ENCODE measurements at regions not wholly inside any gene's neighbourhood (a gene's known extent, or its start where the extent isn't known, plus 50 kb on each side); places are given as distances from the start of the nearest gene placed in this dataset.

- TF ChIP-seq, protein P1, sequence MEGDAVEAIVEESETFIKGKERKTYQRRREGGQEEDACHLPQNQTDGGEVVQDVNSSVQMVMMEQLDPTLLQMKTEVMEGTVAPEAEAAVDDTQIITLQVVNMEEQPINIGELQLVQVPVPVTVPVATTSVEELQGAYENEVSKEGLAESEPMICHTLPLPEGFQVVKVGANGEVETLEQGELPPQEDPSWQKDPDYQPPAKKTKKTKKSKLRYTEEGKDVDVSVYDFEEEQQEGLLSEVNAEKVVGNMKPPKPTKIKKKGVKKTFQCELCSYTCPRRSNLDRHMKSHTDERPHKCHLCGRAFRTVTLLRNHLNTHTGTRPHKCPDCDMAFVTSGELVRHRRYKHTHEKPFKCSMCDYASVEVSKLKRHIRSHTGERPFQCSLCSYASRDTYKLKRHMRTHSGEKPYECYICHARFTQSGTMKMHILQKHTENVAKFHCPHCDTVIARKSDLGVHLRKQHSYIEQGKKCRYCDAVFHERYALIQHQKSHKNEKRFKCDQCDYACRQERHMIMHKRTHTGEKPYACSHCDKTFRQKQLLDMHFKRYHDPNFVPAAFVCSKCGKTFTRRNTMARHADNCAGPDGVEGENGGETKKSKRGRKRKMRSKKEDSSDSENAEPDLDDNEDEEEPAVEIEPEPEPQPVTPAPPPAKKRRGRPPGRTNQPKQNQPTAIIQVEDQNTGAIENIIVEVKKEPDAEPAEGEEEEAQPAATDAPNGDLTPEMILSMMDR (IDR thresholded peaks at IDR 0.05; ENCODE audit: low read depth, low read length, missing control alignments): no peak
- in situ Hi-C loops (cut with HindIII; ENCODE audit: low pct_ligation_motif_present, low sequenced_read_pairs): no loop called here
- Histone ChIP-seq H3K36me3 (replicated peaks) (no peaks in the 10 kb centered on the region), H3K27ac (no peak overlapping the region), H3K4me3 (ENCODE audit: low read depth, low read length) (no peak overlapping the region), H3K27me3 (replicated peaks) (no peaks in the 10 kb centered on the region)
- DNase-seq: no peak
Observed at GRCh38 chr5:4990462-4990861, 149.7 kb upstream of the ADAMTS16 start.

DNA sequence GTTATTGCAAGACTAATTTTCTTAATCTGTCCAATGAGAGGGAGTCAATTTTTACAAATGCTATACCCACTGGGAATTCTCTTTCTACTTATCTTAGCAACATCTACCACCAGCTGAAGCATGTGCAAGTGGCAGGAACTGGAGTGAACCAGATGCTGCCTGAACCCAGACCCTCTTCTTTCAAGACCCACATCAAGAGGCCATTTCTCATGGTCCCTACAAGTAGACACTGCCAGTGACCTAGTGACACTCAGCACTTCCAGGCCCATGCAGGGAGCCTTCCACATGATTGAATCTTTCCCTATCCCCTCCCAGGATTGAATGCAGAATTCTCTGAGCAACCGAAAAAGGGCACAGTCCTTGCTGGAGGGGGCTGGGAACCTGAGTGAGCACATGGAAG is 148.2 kb upstream of the ADAMTS16 start:
- Histone ChIP-seq H3K27ac (no peak overlapping the region), H3K36me3 (replicated peaks) (no peaks in the 10 kb centered on the region), H3K27me3 (replicated peaks) (no peaks in the 10 kb centered on the region), H3K4me3 (ENCODE audit: low read depth, low read length) (no peak overlapping the region)
- in situ Hi-C loops (cut with HindIII; ENCODE audit: low pct_ligation_motif_present, low sequenced_read_pairs): no loop called here
- TF ChIP-seq, protein P1 (IDR thresholded peaks at IDR 0.05; ENCODE audit: low read depth, low read length, missing control alignments): no peak
- no peak for DNase-seq

DNA sequence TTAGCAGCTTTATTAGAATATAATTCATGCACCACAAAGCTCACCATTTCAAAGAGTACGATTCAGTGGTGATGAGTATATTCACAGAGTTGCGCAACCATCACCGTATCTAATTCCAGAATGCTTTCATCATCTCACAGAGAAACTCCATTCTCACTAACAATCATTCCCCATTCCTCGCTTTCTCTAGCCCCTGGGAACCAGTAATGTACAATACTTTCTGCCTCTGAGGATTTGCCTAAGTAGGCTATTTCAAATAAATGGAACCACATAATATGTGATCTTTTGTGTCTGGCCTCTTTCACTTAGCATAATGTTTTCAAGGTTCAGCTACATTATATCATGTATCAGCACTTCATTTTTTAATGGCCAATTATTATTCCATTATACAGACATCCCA is 145.1 kb upstream of the ADAMTS16 start:
- peak; percentile 42 for DNase-seq
- in situ Hi-C loops (cut with HindIII; ENCODE audit: low pct_ligation_motif_present, low sequenced_read_pairs): no loop called here
- no peaks in the 10 kb centered on the region for H3K27me3 ChIP-seq (replicated peaks)
- H3K27ac ChIP-seq: no peak overlapping the region
- TF ChIP-seq, protein P1 (IDR thresholded peaks at IDR 0.05; ENCODE audit: low read depth, low read length, missing control alignments): no peak
- no peaks in the 10 kb centered on the region for H3K36me3 ChIP-seq (replicated peaks)
- H3K4me3 ChIP-seq (ENCODE audit: low read depth, low read length): no peak overlapping the region

- TF ChIP-seq, protein P1 (IDR thresholded peaks at IDR 0.05; ENCODE audit: low read depth, low read length, missing control alignments): no peak
- Histone ChIP-seq H3K4me3 (ENCODE audit: low read depth, low read length) (no peak overlapping the region), H3K27ac (no peak overlapping the region), H3K27me3 (replicated peaks) (no peaks in the 10 kb centered on the region), H3K36me3 (replicated peaks) (no peaks in the 10 kb centered on the region)
- DNase-seq: no peak
- in situ Hi-C loops (cut with HindIII; ENCODE audit: low pct_ligation_motif_present, low sequenced_read_pairs): no loop called here
Observed at GRCh38 chr5:5005353-5005752, 134.8 kb upstream of the ADAMTS16 start.

GRCh38 chr5:5006548-5006947 is 133.6 kb upstream of the ADAMTS16 start:
- no peak overlapping the region for H3K27ac ChIP-seq
- H3K27me3 ChIP-seq (replicated peaks): no peaks in the 10 kb centered on the region
- no peak for DNase-seq
- in situ Hi-C loops (cut with HindIII; ENCODE audit: low pct_ligation_motif_present, low sequenced_read_pairs): no loop called here
- TF ChIP-seq, protein P1 (IDR thresholded peaks at IDR 0.05; ENCODE audit: low read depth, low read length, missing control alignments): no peak
- H3K36me3 ChIP-seq (replicated peaks): no peaks in the 10 kb centered on the region
- H3K4me3 ChIP-seq (ENCODE audit: low read depth, low read length): no peak overlapping the region

- DNase-seq: no peak
- in situ Hi-C loops (cut with HindIII; ENCODE audit: low pct_ligation_motif_present, low sequenced_read_pairs): no loop called here
Observed at GRCh38 chr5:5009240-5009639, 130.9 kb upstream of the ADAMTS16 start.

More at GRCh38 chr5:5009240-5009639, 130.9 kb upstream of the ADAMTS16 start:
- Histone ChIP-seq H3K36me3 (replicated peaks) (no peaks in the 10 kb centered on the region), H3K27me3 (replicated peaks) (no peaks in the 10 kb centered on the region), H3K27ac (no peak overlapping the region), H3K4me3 (ENCODE audit: low read depth, low read length) (no peak overlapping the region)
- TF ChIP-seq, protein P1 (IDR thresholded peaks at IDR 0.05; ENCODE audit: low read depth, low read length, missing control alignments): no peak
